ENCODE measurements at regions not wholly inside any gene's neighbourhood (a gene's known extent, or its start where the extent isn't known, plus 50 kb on each side); places are given as distances from the start of the nearest gene placed in this dataset.

DNA sequence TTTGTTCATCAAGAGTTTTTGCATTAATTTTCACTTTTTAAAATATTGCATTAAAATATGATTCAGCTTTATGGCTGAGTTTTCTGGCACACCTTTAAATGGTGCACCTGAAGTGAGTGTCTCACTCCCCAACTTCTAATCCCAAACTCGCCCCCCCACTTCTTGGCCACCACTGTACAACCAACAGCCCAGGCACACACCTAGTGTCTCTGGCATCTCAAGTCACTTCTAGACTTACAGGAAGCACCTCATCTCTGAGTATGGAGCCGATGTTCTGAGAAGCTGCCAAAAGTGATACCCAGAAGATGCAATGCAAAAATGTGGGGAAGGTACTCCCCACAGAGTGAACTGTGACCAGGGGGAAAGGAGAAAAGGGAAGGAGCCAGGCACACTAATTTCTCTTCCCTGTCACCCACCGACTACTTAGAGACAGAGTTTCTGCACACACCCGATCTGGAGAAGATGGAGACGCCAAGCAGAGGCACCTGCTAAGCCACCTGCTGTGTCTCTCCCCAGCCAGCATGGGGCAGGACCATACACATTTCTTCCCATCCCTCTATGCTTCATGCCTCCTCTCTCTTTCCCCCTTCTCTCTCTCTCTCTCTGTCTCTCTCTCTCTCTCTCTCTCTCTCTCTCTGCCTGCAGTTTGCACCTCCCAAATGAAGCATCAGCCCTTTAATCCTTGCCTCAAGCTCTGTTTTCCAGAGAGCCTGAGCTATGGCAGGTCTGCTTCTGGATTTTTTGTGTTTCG lies 155.3 kb upstream of the ZNF507 start:
- Histone ChIP-seq H3K36me3 (no peaks in the 10 kb centered on the region), H3K27me3 (no peaks in the 10 kb centered on the region), H3K4me1 (ENCODE audit: control insufficient read depth in 1 of 2, insufficient read depth in 1 of 2, low read depth in 1 of 2, low read length in 1 of 2) (no peaks in the 10 kb centered on the region), H3K4me3 (ENCODE audit: low read depth in 1 of 2, low read length in 1 of 2) (no peak overlapping the region), H3K27ac (no peak overlapping the region), H3K9me3 (no peaks in the 10 kb centered on the region)
- TF ChIP-seq, protein P1, sequence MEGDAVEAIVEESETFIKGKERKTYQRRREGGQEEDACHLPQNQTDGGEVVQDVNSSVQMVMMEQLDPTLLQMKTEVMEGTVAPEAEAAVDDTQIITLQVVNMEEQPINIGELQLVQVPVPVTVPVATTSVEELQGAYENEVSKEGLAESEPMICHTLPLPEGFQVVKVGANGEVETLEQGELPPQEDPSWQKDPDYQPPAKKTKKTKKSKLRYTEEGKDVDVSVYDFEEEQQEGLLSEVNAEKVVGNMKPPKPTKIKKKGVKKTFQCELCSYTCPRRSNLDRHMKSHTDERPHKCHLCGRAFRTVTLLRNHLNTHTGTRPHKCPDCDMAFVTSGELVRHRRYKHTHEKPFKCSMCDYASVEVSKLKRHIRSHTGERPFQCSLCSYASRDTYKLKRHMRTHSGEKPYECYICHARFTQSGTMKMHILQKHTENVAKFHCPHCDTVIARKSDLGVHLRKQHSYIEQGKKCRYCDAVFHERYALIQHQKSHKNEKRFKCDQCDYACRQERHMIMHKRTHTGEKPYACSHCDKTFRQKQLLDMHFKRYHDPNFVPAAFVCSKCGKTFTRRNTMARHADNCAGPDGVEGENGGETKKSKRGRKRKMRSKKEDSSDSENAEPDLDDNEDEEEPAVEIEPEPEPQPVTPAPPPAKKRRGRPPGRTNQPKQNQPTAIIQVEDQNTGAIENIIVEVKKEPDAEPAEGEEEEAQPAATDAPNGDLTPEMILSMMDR (IDR thresholded peaks at IDR 0.05), result no peak

DNA sequence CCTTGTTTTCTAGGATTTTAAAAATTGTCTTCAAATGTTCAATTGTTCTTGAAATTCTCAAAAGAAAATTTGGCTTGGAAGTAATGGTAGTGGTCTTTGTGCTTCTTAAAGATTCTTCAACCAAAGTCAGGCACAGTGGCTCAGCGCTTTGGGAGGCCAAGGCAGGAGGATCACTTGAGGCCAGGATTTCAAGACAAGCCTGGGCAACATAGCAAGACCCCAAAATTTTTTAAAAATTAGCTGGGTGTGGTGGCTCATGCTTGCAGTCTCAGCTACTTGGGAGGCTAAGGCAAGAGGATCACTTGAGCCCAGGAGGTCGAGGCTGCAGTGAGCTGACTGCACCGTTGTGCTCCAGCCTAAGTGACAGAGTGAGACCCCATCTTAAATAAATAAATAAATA lies 153.5 kb upstream of the ZNF507 start:
- Histone ChIP-seq H3K36me3 (no peaks in the 10 kb centered on the region), H3K9me3 (no peaks in the 10 kb centered on the region), H3K27me3 (no peaks in the 10 kb centered on the region), H3K4me1 (ENCODE audit: control insufficient read depth in 1 of 2, insufficient read depth in 1 of 2, low read depth in 1 of 2, low read length in 1 of 2) (no peaks in the 10 kb centered on the region), H3K4me3 (ENCODE audit: low read depth in 1 of 2, low read length in 1 of 2) (no peak overlapping the region), H3K27ac (no peak overlapping the region)
- TF ChIP-seq, protein P1 (IDR thresholded peaks at IDR 0.05), result no peak

DNA sequence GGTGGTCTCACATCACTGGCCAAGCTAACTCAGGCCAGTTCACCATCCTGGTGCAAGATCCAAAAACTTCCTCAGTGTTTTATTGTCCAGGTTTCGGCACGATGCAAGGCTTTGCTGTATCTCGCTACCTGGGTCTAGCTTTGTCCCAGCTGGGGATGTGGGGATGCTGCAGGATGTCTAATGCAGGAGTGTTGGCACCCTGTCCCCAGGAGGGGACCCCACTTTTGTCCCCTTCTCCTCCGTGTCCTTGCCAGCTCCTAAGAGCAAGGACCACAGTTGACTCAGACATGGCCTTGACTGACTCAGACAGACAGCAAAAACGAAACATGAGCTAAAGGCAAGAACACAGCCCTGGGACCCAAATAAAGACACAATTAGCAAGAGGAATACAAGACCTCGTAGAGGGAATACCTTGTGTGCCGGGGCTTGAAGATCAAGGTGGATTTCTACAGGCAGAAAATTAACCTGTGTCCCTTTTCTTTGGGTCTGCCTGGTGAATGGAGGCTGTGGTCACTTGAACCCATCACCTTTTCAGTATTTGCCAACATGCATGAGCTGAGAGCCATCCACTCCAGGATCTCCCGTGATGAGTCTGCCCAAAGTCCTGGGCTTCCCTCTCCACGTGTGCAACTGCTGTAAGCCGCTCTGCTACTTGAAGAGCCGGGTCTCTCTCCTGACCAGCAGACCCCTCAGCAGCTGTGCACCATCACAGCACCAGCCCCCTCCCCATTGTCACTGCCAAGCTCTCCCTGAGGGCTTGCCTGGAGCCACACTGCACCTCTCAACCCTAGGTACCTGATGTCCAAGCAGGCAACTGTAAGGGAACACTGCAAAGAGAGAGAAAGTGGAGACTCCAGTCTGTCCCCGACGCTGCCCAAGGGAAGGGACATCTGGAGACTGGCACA lies 149.5 kb upstream of the ZNF507 start:
- H3K4me3 ChIP-seq (ENCODE audit: low read depth in 1 of 2, low read length in 1 of 2), result no peak overlapping the region
- H3K36me3 ChIP-seq, result no peaks in the 10 kb centered on the region
- TF ChIP-seq, protein P1 (IDR thresholded peaks at IDR 0.05), result no peak
- H3K27me3 ChIP-seq, result peaks cover under 1% of the 10 kb centered on the region
- no peaks in the 10 kb centered on the region for H3K4me1 ChIP-seq (ENCODE audit: control insufficient read depth in 1 of 2, insufficient read depth in 1 of 2, low read depth in 1 of 2, low read length in 1 of 2)
- H3K27ac ChIP-seq, result no peak overlapping the region
- H3K9me3 ChIP-seq, result no peaks in the 10 kb centered on the region

DNA sequence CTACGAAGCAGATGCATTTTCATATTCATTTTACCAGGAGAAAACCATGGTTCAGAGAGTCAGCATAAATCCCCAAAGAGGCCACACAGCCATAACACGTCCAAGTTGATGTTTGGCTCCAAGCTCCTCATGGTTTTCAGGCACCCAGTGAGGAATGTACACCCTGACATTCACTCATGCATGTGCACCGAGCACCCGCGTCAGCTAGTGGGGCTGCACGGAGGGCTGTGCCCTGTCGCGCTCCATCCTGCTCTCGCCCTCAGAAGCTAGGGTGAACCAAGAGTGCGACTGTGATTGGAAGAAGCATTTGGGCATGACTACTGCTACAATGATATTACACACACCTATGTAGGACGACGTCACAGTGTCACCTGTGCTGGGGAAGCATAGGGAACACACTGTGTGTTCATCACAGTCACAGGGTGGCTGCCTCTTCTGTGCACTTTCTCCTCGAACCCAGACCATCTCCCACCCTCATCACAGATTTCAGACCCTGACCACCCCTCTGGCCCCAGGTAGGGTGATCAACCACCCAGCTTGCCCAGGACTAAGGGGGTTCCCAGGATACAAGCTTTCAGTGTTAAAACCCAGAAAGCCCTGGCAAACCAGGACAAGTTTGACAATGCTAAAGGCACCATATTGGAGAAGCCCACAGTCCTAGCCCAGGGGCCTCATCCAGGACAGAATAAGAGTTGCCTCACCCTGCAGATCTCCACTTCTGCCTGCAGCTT lies 148.6 kb upstream of the ZNF507 start:
- TF ChIP-seq, protein P1 (IDR thresholded peaks at IDR 0.05), result no peak
- Histone ChIP-seq H3K4me1 (ENCODE audit: control insufficient read depth in 1 of 2, insufficient read depth in 1 of 2, low read depth in 1 of 2, low read length in 1 of 2) (no peaks in the 10 kb centered on the region), H3K27me3 (peaks cover 7% of the 10 kb centered on the region), H3K9me3 (no peaks in the 10 kb centered on the region), H3K36me3 (no peaks in the 10 kb centered on the region), H3K27ac (no peak overlapping the region), H3K4me3 (ENCODE audit: low read depth in 1 of 2, low read length in 1 of 2) (no peak overlapping the region)
